GM18505 (cell line): ENCODE measurements at regions not wholly inside any gene's neighbourhood (a gene's known extent, or its start where the extent isn't known, plus 50 kb on each side); places are given as distances from the start of the nearest gene placed in this dataset.
"Not testable (repeated sequence)": the region's sequence is repeated elsewhere in the genome, so short reads cannot be mapped to it uniquely, and the experiment has no call there.

Experiments
- ATAC-seq: cut with Tn5 transposase; IDR thresholded peaks from one replicate; pipeline ENCODE4 v1.9.1; 2021; ENCODE audit not compliant: unreplicated experiment
- POLR2A ChIP-seq: IDR thresholded peaks from 4 replicates; pipeline ENCODE4 v1.6.1; 2011; ENCODE audit warnings: borderline replicate concordance; ENCODE audit not compliant: insufficient read depth, insufficient read length; ENCODE audit errors: extremely low read depth

DNA sequence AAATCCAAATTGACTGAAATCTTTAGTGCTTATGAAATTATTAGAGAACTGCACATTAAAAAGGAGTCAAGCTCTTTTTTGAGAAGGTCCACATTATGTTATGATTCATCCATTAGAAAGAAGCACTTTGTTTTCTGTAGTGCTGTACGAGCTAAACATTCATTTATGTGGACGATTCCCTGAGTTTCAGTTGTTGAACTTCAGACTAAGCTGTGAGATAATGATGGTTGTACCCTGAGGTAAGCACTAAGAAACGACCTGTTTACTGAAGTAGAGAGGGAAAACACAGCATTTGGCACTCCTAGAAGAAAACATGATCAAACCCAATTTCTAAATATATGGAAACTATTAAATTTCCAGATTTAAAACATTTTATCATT lies 67.3 kb upstream of the ATP2B1 start:
- ATAC-seq: no peak
- no peak for TF ChIP-seq POLR2A

DNA sequence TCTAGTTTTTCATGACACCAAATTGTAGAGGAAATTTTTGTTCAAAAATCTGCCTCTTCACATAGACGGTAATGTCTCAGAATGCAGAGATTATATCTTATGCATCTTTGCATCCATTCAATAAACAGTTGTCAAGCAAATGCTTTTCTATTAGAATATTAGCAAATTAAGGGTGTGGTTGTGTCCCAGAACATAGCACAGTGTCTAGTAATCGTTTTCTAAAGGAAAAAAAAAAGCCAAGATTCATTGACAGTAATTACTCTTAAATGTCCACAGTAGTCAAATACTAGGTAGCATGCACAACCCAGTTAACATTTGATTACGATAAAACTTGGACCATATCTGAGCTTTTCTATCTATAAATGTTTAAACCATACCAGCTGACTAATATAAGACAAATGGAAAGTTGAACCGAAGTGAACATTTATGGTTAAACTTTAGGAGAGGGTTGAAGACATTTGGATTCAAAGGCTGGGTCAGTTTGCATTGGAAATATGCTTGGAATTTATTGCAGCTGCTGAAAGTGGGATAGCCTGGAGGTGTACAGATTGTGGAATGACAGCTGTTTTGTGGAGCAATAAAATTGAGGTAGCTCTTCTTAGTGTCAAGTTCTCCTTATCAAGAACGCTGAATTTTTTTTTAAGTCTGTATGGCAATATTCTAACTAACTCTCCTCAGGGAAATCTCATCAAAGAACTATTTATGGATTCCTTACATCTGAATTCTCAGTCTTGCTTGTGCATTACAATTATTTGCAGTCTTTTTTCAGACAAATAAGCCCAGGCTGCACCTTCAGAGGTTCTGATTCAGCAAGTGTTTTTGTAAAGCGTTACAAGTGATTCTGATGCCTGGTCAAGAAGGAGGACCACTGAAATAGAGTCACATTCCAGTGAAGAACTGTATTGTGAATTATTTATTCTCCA lies 66.7 kb upstream of the ATP2B1 start:
- ATAC-seq: no peak
- no peak for TF ChIP-seq POLR2A

GRCh38 chr12:89774645-89775044 lies 66.0 kb upstream of the ATP2B1 start:
- ATAC-seq: no peak

GRCh38 chr12:89770391-89770790 lies 61.8 kb upstream of the ATP2B1 start:
- no peak for TF ChIP-seq POLR2A
- ATAC-seq: no peak

More at GRCh38 chr12:89774645-89775044, 66.0 kb upstream of the ATP2B1 start:
- TF ChIP-seq POLR2A: no peak

- no peak for TF ChIP-seq POLR2A
- ATAC-seq: no peak
These were observed 60.8 kb upstream of the ATP2B1 start for GRCh38 chr12:89769483-89769818.

- no peak for ATAC-seq
- no peak for TF ChIP-seq POLR2A
These were observed 60.2 kb upstream of the ATP2B1 start for GRCh38 chr12:89768586-89769482.

DNA sequence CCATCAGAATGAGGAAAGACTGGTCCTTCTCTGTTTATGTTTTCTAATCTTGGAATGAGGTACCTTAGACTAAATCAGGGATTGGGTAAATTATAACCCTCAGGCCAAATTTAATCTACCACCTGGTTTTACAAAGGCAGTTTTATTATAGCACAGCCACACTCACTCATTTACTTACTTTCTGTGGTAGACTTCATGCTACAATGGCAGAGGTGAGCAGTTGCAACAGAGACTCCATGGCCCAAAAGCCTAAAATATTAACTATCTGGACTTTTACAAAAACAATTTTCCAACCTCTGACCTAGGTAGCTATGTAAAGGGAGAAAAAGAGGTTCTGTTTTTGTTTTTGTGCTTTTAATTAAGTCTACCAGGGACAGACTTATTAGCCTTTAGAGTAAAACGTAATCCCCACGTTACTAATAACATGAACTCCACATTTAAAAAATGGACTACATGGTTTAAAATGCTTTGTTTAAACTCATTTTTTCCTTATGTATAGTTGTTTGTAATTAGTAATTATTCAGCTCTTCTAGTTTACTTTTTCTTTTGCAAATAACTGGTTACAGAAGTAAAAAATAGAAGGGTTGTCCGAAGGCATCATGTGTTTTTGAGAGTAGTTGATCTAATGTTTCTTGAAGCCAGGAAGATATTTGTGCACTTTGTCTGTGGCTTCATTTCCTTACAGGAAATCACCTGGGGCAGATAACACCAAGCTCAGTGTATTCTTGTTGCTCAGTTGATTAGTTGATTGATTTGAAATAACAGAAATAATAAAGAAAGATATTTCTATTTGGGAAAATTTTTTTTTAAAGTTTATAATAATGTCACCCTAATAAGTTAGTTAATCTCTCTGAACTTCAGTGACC lies 57.6 kb upstream of the ATP2B1 start:
- TF ChIP-seq POLR2A: no peak
- ATAC-seq: peak; percentile 69

DNA sequence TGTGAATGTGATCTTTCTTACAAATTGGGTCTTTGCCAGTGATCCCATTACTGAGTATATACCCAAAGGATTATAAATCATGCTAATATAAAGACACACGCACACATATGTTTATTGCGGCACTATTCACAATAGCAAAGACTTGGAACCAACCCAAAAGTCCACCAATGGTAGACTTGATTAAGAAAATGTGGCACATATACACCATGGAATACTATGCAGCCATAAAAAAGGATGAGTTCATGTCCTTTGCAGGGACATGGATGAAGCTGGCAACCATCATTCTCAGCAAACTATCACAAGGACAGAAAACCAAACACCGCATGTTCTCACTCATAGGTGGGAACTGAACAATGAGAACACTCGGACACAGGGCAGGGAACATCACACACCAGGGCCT lies 55.5 kb upstream of the ATP2B1 start:
- not testable (repeated sequence) for ATAC-seq

DNA sequence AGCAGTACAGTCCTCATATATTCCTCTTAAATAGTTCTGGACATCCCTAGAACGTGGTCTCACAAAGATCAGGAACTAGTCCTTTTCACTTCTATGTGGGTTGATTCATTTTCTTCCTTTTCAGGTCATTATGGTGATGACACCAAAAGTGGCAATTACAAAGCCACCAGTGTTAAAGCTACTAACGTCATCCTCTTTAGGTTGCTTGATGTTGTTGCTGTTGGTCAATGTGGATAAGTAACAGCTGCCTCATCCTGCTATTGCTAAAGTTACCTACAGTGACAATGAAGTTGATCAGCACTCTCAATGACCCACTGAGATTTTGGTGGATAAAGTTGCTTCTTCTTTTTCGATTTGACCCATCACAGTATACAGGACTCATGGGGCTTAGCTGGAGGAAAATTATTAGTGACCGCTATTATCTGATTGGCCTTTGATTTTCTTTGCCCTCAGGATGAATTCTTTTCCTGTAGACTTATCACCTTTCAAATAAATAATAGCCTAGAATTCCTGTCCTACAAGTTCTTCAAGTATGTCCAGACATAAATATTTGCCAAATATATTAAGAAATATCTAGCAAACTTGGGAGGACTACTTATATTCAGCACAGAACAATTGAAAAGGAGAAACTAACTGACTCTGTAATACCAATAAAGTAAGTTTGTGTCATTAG lies 54.0 kb upstream of the ATP2B1 start:
- ATAC-seq: no peak
- TF ChIP-seq POLR2A: no peak

DNA sequence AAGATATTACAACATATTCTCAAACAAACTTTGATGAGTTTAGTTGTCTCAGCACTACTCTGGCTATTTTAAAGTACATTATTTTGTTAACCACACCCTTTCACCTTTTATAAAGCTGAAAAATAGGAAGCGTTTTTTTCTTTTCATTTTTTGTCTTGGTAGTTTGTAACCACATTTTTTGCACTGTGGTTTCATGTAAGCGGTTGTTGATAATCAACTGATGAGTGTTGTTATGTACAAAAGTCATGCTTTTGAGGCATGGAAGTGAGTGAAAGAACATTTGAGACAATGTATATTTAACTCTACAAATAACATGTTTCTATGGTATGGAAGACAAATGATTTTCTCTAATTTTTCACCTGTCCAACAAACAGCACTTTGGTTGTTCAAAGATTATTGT lies 52.1 kb upstream of the ATP2B1 start:
- ATAC-seq: no peak
- TF ChIP-seq POLR2A: no peak
